ENCODE measurements at regions not wholly inside any gene's neighbourhood (a gene's known extent, or its start where the extent isn't known, plus 50 kb on each side); places are given as distances from the start of the nearest gene placed in this dataset.

GRCh38 chr12:69149270-69149669, 90.1 kb upstream of the CPSF6 start:
- no peak for TF ChIP-seq CTCF (IDR thresholded peaks at IDR 0.05; ENCODE audit: poor library complexity, severe bottlenecking)
- no peak for TF ChIP-seq EP300 (conservative IDR thresholded peaks at IDR 0.05; ENCODE audit: poor library complexity, severe bottlenecking)

Data from neural cell (in vitro differentiated cells).